HPDE6-E6E7 (cell line): ENCODE measurements at regions not wholly inside any gene's neighbourhood (a gene's known extent, or its start where the extent isn't known, plus 50 kb on each side); places are given as distances from the start of the nearest gene placed in this dataset.
A peak's percentile ranks its signal among the peaks of the same experiment; 100 is the strongest.

Experiments used
- DNase-seq: peaks from one replicate; pipeline ENCODE4 v3.0.0; 2011; ENCODE audit warnings: missing footprints; ENCODE audit errors: extremely low spot score

GRCh38 chr2:46239175-46239846, 57.9 kb upstream of the EPAS1 start:
- no peak for DNase-seq

- no peak for DNase-seq
These were observed 57.4 kb upstream of the EPAS1 start for GRCh38 chr2:46239847-46240181.

- peak; percentile 41 for DNase-seq
These were observed 55.9 kb upstream of the EPAS1 start for GRCh38 chr2:46241344-46241743.

GRCh38 chr2:46245869-46246268, 51.3 kb upstream of the EPAS1 start:
- DNase-seq = no peak

GRCh38 chr2:46246790-46247189, 50.4 kb upstream of the EPAS1 start:
- no peak for DNase-seq
